ENCODE measurements at regions not wholly inside any gene's neighbourhood (a gene's known extent, or its start where the extent isn't known, plus 50 kb on each side); places are given as distances from the start of the nearest gene placed in this dataset.

DNA sequence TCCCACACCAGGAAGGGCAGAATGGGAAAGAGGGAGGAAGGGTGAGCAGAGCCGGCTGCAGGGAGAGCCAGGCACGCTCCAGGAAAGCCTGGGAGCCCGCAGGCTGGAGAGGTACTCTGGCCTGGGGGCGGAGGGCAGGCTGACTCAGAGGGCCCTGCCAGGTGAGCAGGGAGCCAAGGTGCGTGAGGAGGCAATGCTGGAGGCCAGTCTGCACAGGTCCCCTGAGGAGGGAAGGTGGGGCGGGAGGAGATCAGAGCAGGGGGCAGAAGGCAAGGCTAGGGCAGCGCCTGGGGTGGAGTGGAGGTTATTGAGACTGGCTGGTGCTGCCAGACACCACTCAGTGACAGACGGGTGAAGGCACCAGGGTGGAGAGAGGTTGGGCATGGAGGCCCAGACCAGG, 385.0 kb downstream of the BCL11B start:
- TF ChIP-seq SMC3 (IDR thresholded peaks at IDR 0.05; ENCODE audit: low read depth, low read length) (no peak), MEF2A (IDR thresholded peaks at IDR 0.05; ENCODE audit: borderline replicate concordance, low read depth) (no peak), TAF1 (IDR thresholded peaks at IDR 0.05; ENCODE audit: borderline replicate concordance, low read depth, low read length) (no peak), POLR2AphosphoS5 (IDR thresholded peaks at IDR 0.05; ENCODE audit: low read depth, low read length) (no peak), ELF1 (IDR thresholded peaks at IDR 0.05) (no peak), MXI1 (IDR thresholded peaks at IDR 0.05; ENCODE audit: low read depth, low read length) (no peak), JUND (IDR thresholded peaks at IDR 0.05) (no peak), YY1 (IDR thresholded peaks at IDR 0.05; ENCODE audit: low read depth) (no peak)
- TF ChIP-seq, protein P1, sequence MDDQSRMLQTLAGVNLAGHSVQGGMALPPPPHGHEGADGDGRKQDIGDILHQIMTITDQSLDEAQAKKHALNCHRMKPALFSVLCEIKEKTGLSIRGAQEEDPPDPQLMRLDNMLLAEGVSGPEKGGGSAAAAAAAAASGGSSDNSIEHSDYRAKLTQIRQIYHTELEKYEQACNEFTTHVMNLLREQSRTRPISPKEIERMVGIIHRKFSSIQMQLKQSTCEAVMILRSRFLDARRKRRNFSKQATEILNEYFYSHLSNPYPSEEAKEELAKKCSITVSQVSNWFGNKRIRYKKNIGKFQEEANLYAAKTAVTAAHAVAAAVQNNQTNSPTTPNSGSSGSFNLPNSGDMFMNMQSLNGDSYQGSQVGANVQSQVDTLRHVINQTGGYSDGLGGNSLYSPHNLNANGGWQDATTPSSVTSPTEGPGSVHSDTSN (IDR thresholded peaks at IDR 0.05), result no peak
- TF ChIP-seq, protein P2, sequence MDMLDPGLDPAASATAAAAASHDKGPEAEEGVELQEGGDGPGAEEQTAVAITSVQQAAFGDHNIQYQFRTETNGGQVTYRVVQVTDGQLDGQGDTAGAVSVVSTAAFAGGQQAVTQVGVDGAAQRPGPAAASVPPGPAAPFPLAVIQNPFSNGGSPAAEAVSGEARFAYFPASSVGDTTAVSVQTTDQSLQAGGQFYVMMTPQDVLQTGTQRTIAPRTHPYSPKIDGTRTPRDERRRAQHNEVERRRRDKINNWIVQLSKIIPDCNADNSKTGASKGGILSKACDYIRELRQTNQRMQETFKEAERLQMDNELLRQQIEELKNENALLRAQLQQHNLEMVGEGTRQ (IDR thresholded peaks at IDR 0.05; ENCODE audit: borderline replicate concordance, low read depth, low read length), result no peak
- TF ChIP-seq, protein P3, sequence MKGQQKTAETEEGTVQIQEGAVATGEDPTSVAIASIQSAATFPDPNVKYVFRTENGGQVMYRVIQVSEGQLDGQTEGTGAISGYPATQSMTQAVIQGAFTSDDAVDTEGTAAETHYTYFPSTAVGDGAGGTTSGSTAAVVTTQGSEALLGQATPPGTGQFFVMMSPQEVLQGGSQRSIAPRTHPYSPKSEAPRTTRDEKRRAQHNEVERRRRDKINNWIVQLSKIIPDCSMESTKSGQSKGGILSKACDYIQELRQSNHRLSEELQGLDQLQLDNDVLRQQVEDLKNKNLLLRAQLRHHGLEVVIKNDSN (IDR thresholded peaks at IDR 0.05; ENCODE audit: borderline replicate concordance, low read depth), result no peak

DNA sequence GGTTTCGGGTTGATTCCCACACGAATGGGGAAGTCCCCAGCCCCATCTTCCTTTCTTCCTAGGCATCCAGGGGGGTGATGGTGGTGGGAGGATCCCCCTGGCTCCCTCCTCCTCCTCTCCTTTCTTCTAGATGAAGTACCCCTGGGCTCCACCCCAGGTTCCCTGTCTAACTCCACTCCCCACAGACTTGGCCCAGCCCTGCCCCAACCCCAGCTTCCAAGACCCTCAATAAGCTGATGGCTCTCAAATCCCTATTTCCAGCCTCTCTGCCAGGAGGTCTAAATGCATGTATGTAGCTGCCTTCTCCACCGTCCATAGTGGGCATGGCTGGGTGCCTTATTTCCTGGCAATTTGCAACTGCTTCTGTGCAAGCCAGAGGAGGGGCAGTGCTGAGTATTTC, 383.7 kb downstream of the BCL11B start:
- Histone ChIP-seq H3F3A (replicated peaks; ENCODE audit: insufficient read depth) (no peaks in the 10 kb centered on the region), H3K4me1 (ENCODE audit: control insufficient read depth in 1 of 2, insufficient read depth in 2 of 2, low read depth in 1 of 2, low read length in 1 of 2) (no peaks in the 10 kb centered on the region), H3K4me3 (ENCODE audit: low read depth in 2 of 2, low read length in 1 of 2) (no peak overlapping the region), H3K9me3 (no peaks in the 10 kb centered on the region), H3K36me3 (replicated peaks in 1 of 2; ENCODE audit: control insufficient read depth in 1 of 2, insufficient read depth in 2 of 2, low read length in 1 of 2) (no peaks in the 10 kb centered on the region), H3K9me2 (no peaks in the 10 kb centered on the region), H3K79me2 (ENCODE audit: insufficient read depth) (no peaks in the 10 kb centered on the region), H3K9ac (no peak overlapping the region), H4K20me1 (ENCODE audit: insufficient read depth) (no peaks in the 10 kb centered on the region), H3K27me3 (ENCODE audit: insufficient read depth) (peaks cover 45% of the 10 kb centered on the region), H2AFZ (ENCODE audit: low read depth) (no peak overlapping the region), H3K4me2 (no peak overlapping the region), H3K27ac (ENCODE audit: low read depth in 2 of 2, low read length in 1 of 2) (no peak overlapping the region)
- DNase-seq, result no peak
- 3% methylated on average over 3 of the region's 3 CpGs for WGBS (ENCODE audit: low lambda C conversion rate)
- ChIA-PET POLR2A (no interaction called here), CTCF (no interaction called here)
- TF ChIP-seq FOXM1 (IDR thresholded peaks at IDR 0.05; ENCODE audit: low read depth), result no peak
- TF ChIP-seq, protein P4, sequence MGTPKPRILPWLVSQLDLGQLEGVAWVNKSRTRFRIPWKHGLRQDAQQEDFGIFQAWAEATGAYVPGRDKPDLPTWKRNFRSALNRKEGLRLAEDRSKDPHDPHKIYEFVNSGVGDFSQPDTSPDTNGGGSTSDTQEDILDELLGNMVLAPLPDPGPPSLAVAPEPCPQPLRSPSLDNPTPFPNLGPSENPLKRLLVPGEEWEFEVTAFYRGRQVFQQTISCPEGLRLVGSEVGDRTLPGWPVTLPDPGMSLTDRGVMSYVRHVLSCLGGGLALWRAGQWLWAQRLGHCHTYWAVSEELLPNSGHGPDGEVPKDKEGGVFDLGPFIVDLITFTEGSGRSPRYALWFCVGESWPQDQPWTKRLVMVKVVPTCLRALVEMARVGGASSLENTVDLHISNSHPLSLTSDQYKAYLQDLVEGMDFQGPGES (IDR thresholded peaks at IDR 0.05; ENCODE audit: low read depth, low read length), result no peak
- TF ChIP-seq POLR2AphosphoS5 (IDR thresholded peaks at IDR 0.05; ENCODE audit: low read depth, low read length), result no peak
- TF ChIP-seq SIN3A (IDR thresholded peaks at IDR 0.05; ENCODE audit: borderline replicate concordance, low read depth, low read length), result no peak
- TF ChIP-seq RAD21 (IDR thresholded peaks at IDR 0.05; ENCODE audit: low read length), result no peak

More for the DNA sequence above, 385.0 kb downstream of the BCL11B start:
- H4K20me1 ChIP-seq (ENCODE audit: insufficient read depth), result no peaks in the 10 kb centered on the region
- no peak overlapping the region for H3K9ac ChIP-seq
- H3K4me3 ChIP-seq (ENCODE audit: low read depth in 2 of 2, low read length in 1 of 2), result no peak overlapping the region
- no peak overlapping the region for H2AFZ ChIP-seq (ENCODE audit: low read depth)
- H3K9me2 ChIP-seq, result no peaks in the 10 kb centered on the region
- no peaks in the 10 kb centered on the region for H3K79me2 ChIP-seq (ENCODE audit: insufficient read depth)
- ChIA-PET POLR2A (no interaction called here), CTCF (no interaction called here)
- no peaks in the 10 kb centered on the region for H3F3A ChIP-seq (replicated peaks; ENCODE audit: insufficient read depth)
- H3K36me3 ChIP-seq (replicated peaks in 1 of 2; ENCODE audit: control insufficient read depth in 1 of 2, insufficient read depth in 2 of 2, low read length in 1 of 2), result no peaks in the 10 kb centered on the region
- H3K27me3 ChIP-seq (ENCODE audit: insufficient read depth), result peaks cover 42% of the 10 kb centered on the region
- no peaks in the 10 kb centered on the region for H3K4me1 ChIP-seq (ENCODE audit: control insufficient read depth in 1 of 2, insufficient read depth in 2 of 2, low read depth in 1 of 2, low read length in 1 of 2)
- H3K9me3 ChIP-seq, result no peaks in the 10 kb centered on the region
- H3K27ac ChIP-seq (ENCODE audit: low read depth in 2 of 2, low read length in 1 of 2), result no peak overlapping the region
- DNase-seq, result no peak
- WGBS (ENCODE audit: low lambda C conversion rate), result 9% methylated on average over 8 of the region's 8 CpGs
- H3K4me2 ChIP-seq, result no peak overlapping the region

Measured in SK-N-SH (cell line).